ENCODE measurements at regions not wholly inside any gene's neighbourhood (a gene's known extent, or its start where the extent isn't known, plus 50 kb on each side); places are given as distances from the start of the nearest gene placed in this dataset.

- no peaks in the 10 kb centered on the region for H3K9me3 ChIP-seq (ENCODE audit: severe bottlenecking)
- no peak overlapping the region for H3K4me3 ChIP-seq (ENCODE audit: low read depth, low read length)
- TF ChIP-seq CTCF (IDR thresholded peaks at IDR 0.05; ENCODE audit: low read depth, low read length), result no peak
- no peak for DNase-seq
- H3K27ac ChIP-seq, result no peak overlapping the region
- no peaks in the 10 kb centered on the region for H3K36me3 ChIP-seq
- no peaks in the 10 kb centered on the region for H3K27me3 ChIP-seq (ENCODE audit: insufficient read depth, low read depth, severe bottlenecking)
These were observed 307.7 kb downstream of the TNS1 start for GRCh38 chr2:217695033-217695520.

- TF ChIP-seq CTCF (IDR thresholded peaks at IDR 0.05; ENCODE audit: low read depth, low read length), result no peak
- H3K9me3 ChIP-seq (ENCODE audit: severe bottlenecking), result no peaks in the 10 kb centered on the region
- no peak for DNase-seq
- H3K4me3 ChIP-seq (ENCODE audit: low read depth, low read length), result no peak overlapping the region
- no peaks in the 10 kb centered on the region for H3K36me3 ChIP-seq
- no peak overlapping the region for H3K27ac ChIP-seq
- no peaks in the 10 kb centered on the region for H3K27me3 ChIP-seq (ENCODE audit: insufficient read depth, low read depth, severe bottlenecking)
These were observed 308.5 kb downstream of the TNS1 start for GRCh38 chr2:217694291-217694690.

GRCh38 chr2:217693363-217693762, 309.4 kb downstream of the TNS1 start:
- H3K9me3 ChIP-seq (ENCODE audit: severe bottlenecking), result no peaks in the 10 kb centered on the region
- H3K4me3 ChIP-seq (ENCODE audit: low read depth, low read length), result no peak overlapping the region
- H3K27me3 ChIP-seq (ENCODE audit: insufficient read depth, low read depth, severe bottlenecking), result no peaks in the 10 kb centered on the region
- no peaks in the 10 kb centered on the region for H3K36me3 ChIP-seq
- no peak for TF ChIP-seq CTCF (IDR thresholded peaks at IDR 0.05; ENCODE audit: low read depth, low read length)
- DNase-seq, result no peak
- H3K27ac ChIP-seq, result no peak overlapping the region

- peak; percentile 11 for DNase-seq
- Histone ChIP-seq H3K27ac (no peak overlapping the region), H3K36me3 (no peaks in the 10 kb centered on the region), H3K9me3 (ENCODE audit: severe bottlenecking) (no peaks in the 10 kb centered on the region), H3K4me3 (ENCODE audit: low read depth, low read length) (no peak overlapping the region), H3K27me3 (ENCODE audit: insufficient read depth, low read depth, severe bottlenecking) (no peaks in the 10 kb centered on the region)
- TF ChIP-seq CTCF (IDR thresholded peaks at IDR 0.05; ENCODE audit: low read depth, low read length), result no peak
These were observed 310.7 kb downstream of the TNS1 start for GRCh38 chr2:217691920-217692666.

GRCh38 chr2:217691516-217691915, 311.3 kb downstream of the TNS1 start:
- Histone ChIP-seq H3K9me3 (ENCODE audit: severe bottlenecking) (no peaks in the 10 kb centered on the region), H3K27ac (no peak overlapping the region), H3K27me3 (ENCODE audit: insufficient read depth, low read depth, severe bottlenecking) (no peaks in the 10 kb centered on the region), H3K4me3 (ENCODE audit: low read depth, low read length) (no peak overlapping the region), H3K36me3 (no peaks in the 10 kb centered on the region)
- no peak for DNase-seq
- no peak for TF ChIP-seq CTCF (IDR thresholded peaks at IDR 0.05; ENCODE audit: low read depth, low read length)

GRCh38 chr2:217689053-217689452, 313.7 kb downstream of the TNS1 start:
- no peak for TF ChIP-seq CTCF (IDR thresholded peaks at IDR 0.05; ENCODE audit: low read depth, low read length)

More at GRCh38 chr2:217689053-217689452, 313.7 kb downstream of the TNS1 start:
- no peak overlapping the region for H3K4me3 ChIP-seq (ENCODE audit: low read depth, low read length)
- no peaks in the 10 kb centered on the region for H3K9me3 ChIP-seq (ENCODE audit: severe bottlenecking)
- H3K27me3 ChIP-seq (ENCODE audit: insufficient read depth, low read depth, severe bottlenecking), result no peaks in the 10 kb centered on the region
- DNase-seq, result no peak
- no peaks in the 10 kb centered on the region for H3K36me3 ChIP-seq
- H3K27ac ChIP-seq, result no peak overlapping the region

Data from WERI-Rb-1 (cell line).